ENCODE measurements at regions not wholly inside any gene's neighbourhood (a gene's known extent, or its start where the extent isn't known, plus 50 kb on each side); places are given as distances from the start of the nearest gene placed in this dataset.

- DNase-seq (ENCODE audit: low spot score), result no peak
These were observed 807.4 kb upstream of the ADGRL2 start for GRCh38 chr1:80993154-80993980.

- DNase-seq (ENCODE audit: low spot score), result no peak
These were observed 811.3 kb upstream of the ADGRL2 start for GRCh38 chr1:80989455-80989854.

- DNase-seq (ENCODE audit: low spot score), result no peak
These were observed 811.8 kb upstream of the ADGRL2 start for GRCh38 chr1:80988926-80989325.

GRCh38 chr1:80987824-80988223, 812.9 kb upstream of the ADGRL2 start:
- DNase-seq (ENCODE audit: low spot score), result no peak

GRCh38 chr1:80987106-80987505, 813.6 kb upstream of the ADGRL2 start:
- DNase-seq (ENCODE audit: low spot score), result no peak

GRCh38 chr1:80982831-80983230, 817.9 kb upstream of the ADGRL2 start:
- no peak for DNase-seq (ENCODE audit: low spot score)

- no peak for DNase-seq (ENCODE audit: low spot score)
These were observed 827.6 kb upstream of the ADGRL2 start for GRCh38 chr1:80973101-80973500.

GRCh38 chr1:80966266-80966665, 834.5 kb upstream of the ADGRL2 start:
- no peak for DNase-seq (ENCODE audit: low spot score)

GRCh38 chr1:80962564-80962963, 838.2 kb upstream of the ADGRL2 start:
- DNase-seq (ENCODE audit: low spot score), result no peak

- DNase-seq (ENCODE audit: low spot score), result no peak
These were observed 839.1 kb upstream of the ADGRL2 start for GRCh38 chr1:80961464-80962190.

GRCh38 chr1:80933346-80933745, 867.4 kb upstream of the ADGRL2 start:
- no peak for DNase-seq (ENCODE audit: low spot score)

GRCh38 chr1:80931178-80931577, 869.6 kb upstream of the ADGRL2 start:
- DNase-seq (ENCODE audit: low spot score), result no peak

GRCh38 chr1:80929868-80930508, 870.7 kb upstream of the ADGRL2 start:
- DNase-seq (ENCODE audit: low spot score), result no peak

GRCh38 chr1:80926531-80926930, 874.2 kb upstream of the ADGRL2 start:
- no peak for DNase-seq (ENCODE audit: low spot score)

- DNase-seq (ENCODE audit: low spot score), result no peak
These were observed 875.5 kb upstream of the ADGRL2 start for GRCh38 chr1:80925130-80925805.

- no peak for DNase-seq (ENCODE audit: low spot score)
These were observed 876.4 kb upstream of the ADGRL2 start for GRCh38 chr1:80924290-80924689.

- DNase-seq (ENCODE audit: low spot score), result no peak
These were observed 877.8 kb upstream of the ADGRL2 start for GRCh38 chr1:80922906-80923305.

- DNase-seq (ENCODE audit: low spot score), result no peak
These were observed 881.3 kb upstream of the ADGRL2 start for GRCh38 chr1:80919426-80919825.

GRCh38 chr1:80918380-80918779, 882.4 kb upstream of the ADGRL2 start:
- DNase-seq (ENCODE audit: low spot score), result no peak

GRCh38 chr1:80917826-80918225, 882.9 kb upstream of the ADGRL2 start:
- DNase-seq (ENCODE audit: low spot score), result no peak

GRCh38 chr1:80917225-80917624, 883.5 kb upstream of the ADGRL2 start:
- no peak for DNase-seq (ENCODE audit: low spot score)

- no peak for DNase-seq (ENCODE audit: low spot score)
These were observed 885.2 kb upstream of the ADGRL2 start for GRCh38 chr1:80915491-80915890.

Measured in HuH-7 (cell line).